Ovary (tissue), 7 donors: ENCODE measurements at regions not wholly inside any gene's neighbourhood (a gene's known extent, or its start where the extent isn't known, plus 50 kb on each side); places are given as distances from the start of the nearest gene placed in this dataset.

Experiments used
- DNase-seq, 5 donors: peaks; one replicate each; pipeline ENCODE4 v3.0.0-alpha.2; 2019 to 2020
- H3K27ac ChIP-seq, 2 donors: fragments of 200-600 bp; one replicate each; pipeline versions ENCODE4 v1.5.1 to v1.8.0; 2019 to 2022
- H3K27me3 ChIP-seq: fragments of 200-600 bp; one replicate; pipeline ENCODE4 v1.8.0; 2022
- H3K36me3 ChIP-seq: fragments of 200-600 bp; sonication (generic); one replicate; pipeline ENCODE4 v1.5.1; 2019
- H3K4me1 ChIP-seq: one replicate; pipeline ENCODE4 v1.8.1; 2013; ENCODE audit warnings: mild to moderate bottlenecking, moderate library complexity; ENCODE audit not compliant: insufficient read depth
- H3K4me3 ChIP-seq: fragments of 200-600 bp; sonication (generic); one replicate; pipeline ENCODE4 v1.5.1; 2017
- H3K9me3 ChIP-seq, 2 donors: fragments of 200-600 bp in 1 of 2; sonication (generic) in 1 of 2; one replicate each; pipeline versions ENCODE4 v1.5.1 to v1.8.1; 2013 to 2019; ENCODE audit warnings: mild to moderate bottlenecking in 1 of 2, moderate library complexity in 1 of 2
- CTCF ChIP-seq, 3 donors: fragments of 450-650 bp in 2 of 3; fragments of 200-600 bp in 1 of 3; IDR thresholded peaks; one replicate each; pipeline versions ENCODE4 v1.5.1 to v1.8.0; 2016 to 2022; ENCODE audit warnings: antibody characterized with exemption in 3 of 3, mild to moderate bottlenecking in 1 of 3
- EP300 ChIP-seq: sonication (generic); formaldehyde crosslinking; IDR thresholded peaks from one replicate; pipeline ENCODE4 v1.6.1; 2017; ENCODE audit warnings: antibody characterized with exemption
- POLR2A ChIP-seq: fragments of 450-650 bp; IDR thresholded peaks from one replicate; pipeline ENCODE4 v1.6.1; 2017; ENCODE audit warnings: antibody characterized with exemption, mild to moderate bottlenecking, moderate library complexity
- WGBS, 3 donors: extraction: QIAGEN DNeasy Blood & Tissue Kit in 1 of 3; methylation state at CpG; one replicate each; pipeline versions ENCODE4 v1.1.5 to v1.1.7; 2013 to 2017; 5-methylcytosine and 5-hydroxymethylcytosine counted together
- intact Hi-C, 4 donors: fragments of 100-400 bp; cut with DNase I; formaldehyde crosslinking; loops; one replicate each; pipeline versions ENCODE4 v1.11.0 to v1.15.1; 2022 to 2023
- donor health status: DM: no; HTN: no; CAD: no; lungs with moderate emphysema.
- donor health status: DM: no; HTN: no; CAD: no.
- donor health status: Bipolar disorder and iron deficiency.
- donor health status: DM: no; HTN: no; CAD: no.
- donor health status: DM: yes; HTN: yes; CAD: no.

GRCh38 chr3:64301476-64301875 lies 76.2 kb upstream of the PRICKLE2 start:
- Histone ChIP-seq H3K4me1 (peaks cover 2% of the 10 kb centered on the region), H3K27me3 (no peaks in the 10 kb centered on the region), H3K9me3 (no peaks in the 10 kb centered on the region), H3K36me3 (no peaks in the 10 kb centered on the region), H3K27ac (no peak overlapping the region), H3K4me3 (no peak overlapping the region)
- WGBS, 3 donors = 90 to 93% (median 90%) methylated on average over 2 of the region's 2 CpGs
- intact Hi-C loops = no loop called here
- no peak for TF ChIP-seq CTCF (IDR thresholded peaks at IDR 0.05)
- TF ChIP-seq POLR2A = no peak
- DNase-seq = no peak

GRCh38 chr3:64300790-64301423 lies 75.6 kb upstream of the PRICKLE2 start:
- H3K36me3 ChIP-seq = no peaks in the 10 kb centered on the region
- no peak for TF ChIP-seq POLR2A
- TF ChIP-seq EP300 = no peak
- no peak for TF ChIP-seq CTCF (IDR thresholded peaks at IDR 0.05)
- no peak overlapping the region for H3K27ac ChIP-seq
- whole genome bisulfite sequencing, 3 donors = 22 to 44% (median 37%) methylated on average over 1 of the region's 1 CpG
- intact Hi-C loops = no loop called here
- no peaks in the 10 kb centered on the region for H3K9me3 ChIP-seq
- H3K4me1 ChIP-seq = no peaks in the 10 kb centered on the region
- H3K4me3 ChIP-seq = no peak overlapping the region
- no peak for DNase-seq
- no peaks in the 10 kb centered on the region for H3K27me3 ChIP-seq

- Histone ChIP-seq H3K9me3 (no peaks in the 10 kb centered on the region), H3K27me3 (no peaks in the 10 kb centered on the region), H3K4me3 (no peak overlapping the region), H3K36me3 (no peaks in the 10 kb centered on the region), H3K27ac (no peak overlapping the region), H3K4me1 (no peaks in the 10 kb centered on the region)
- no peak for DNase-seq
- TF ChIP-seq CTCF (IDR thresholded peaks at IDR 0.05) (no peak), EP300 (no peak), POLR2A (no peak)
- 83 to 87% (median 86%) methylated on average over 1 of the region's 1 CpG for WGBS, 3 donors
- intact Hi-C loops = no loop called here
Observed at GRCh38 chr3:64299206-64299605, 73.9 kb upstream of the PRICKLE2 start.

GRCh38 chr3:64297563-64297962 lies 72.3 kb upstream of the PRICKLE2 start:
- Histone ChIP-seq H3K4me3 (no peak overlapping the region), H3K36me3 (no peaks in the 10 kb centered on the region), H3K27ac (no peak overlapping the region), H3K27me3 (no peaks in the 10 kb centered on the region), H3K4me1 (no peaks in the 10 kb centered on the region), H3K9me3 (no peaks in the 10 kb centered on the region)
- intact Hi-C loops = no loop called here
- DNase-seq = no peak
- TF ChIP-seq CTCF (IDR thresholded peaks at IDR 0.05) (no peak), POLR2A (no peak), EP300 (no peak)
- WGBS, 3 donors = 51 to 99% (median 98%) methylated on average over 1 of the region's 1 CpG
